ENCODE measurements at regions not wholly inside any gene's neighbourhood (a gene's known extent, or its start where the extent isn't known, plus 50 kb on each side); places are given as distances from the start of the nearest gene placed in this dataset.

- TF ChIP-seq POLR2A (IDR thresholded peaks at IDR 0.05) (no peak), CTCF (IDR thresholded peaks at IDR 0.05) (no peak)
Observed at GRCh38 chr3:24818055-24818454, 323.4 kb upstream of the THRB start.

Measured in testis (tissue), 2 donors.